ENCODE measurements at regions not wholly inside any gene's neighbourhood (a gene's known extent, or its start where the extent isn't known, plus 50 kb on each side); places are given as distances from the start of the nearest gene placed in this dataset.
"Not testable (repeated sequence)": the region's sequence is repeated elsewhere in the genome, so short reads cannot be mapped to it uniquely, and the experiment has no call there.

DNA sequence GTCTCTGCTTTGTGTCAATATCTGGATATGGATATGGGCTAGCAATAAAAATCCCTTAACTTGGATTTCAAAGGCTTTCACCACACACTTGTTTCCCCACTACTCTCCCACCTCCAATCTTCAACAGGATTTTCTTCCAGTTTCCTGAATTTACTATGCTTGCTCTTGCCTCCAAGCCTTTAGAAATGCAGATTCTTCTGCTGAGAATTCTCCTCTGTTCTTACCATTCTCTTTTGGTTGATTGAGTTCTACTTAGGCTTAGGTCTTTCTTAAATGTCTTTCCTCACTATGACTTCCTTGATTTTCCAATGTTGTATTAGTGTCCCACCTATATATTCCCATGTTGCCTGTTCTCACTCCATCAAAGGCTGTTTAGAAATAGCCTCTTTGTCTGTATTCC, 1502.4 kb upstream of the TENM4 start:
- no peak for DNase-seq (ENCODE audit: low read depth)

DNA sequence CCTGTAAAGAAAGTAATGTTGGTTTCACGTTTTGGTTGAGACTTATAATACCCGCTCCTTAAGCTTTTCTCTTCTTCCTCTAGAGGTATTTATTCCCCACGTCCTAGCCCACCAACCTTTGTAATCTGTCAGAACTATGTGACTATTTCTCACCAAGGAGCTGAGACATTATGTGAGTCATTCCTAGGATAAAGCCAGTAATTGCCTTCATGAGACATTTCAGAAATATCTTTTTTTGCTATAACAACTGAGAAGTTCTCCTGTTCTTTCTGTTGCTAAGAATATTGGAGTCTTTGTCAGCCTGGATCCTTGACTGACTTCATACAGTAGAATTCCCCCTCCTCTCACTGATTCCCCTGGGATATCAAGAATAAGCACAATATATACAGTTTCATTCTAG, 1497.0 kb upstream of the TENM4 start:
- DNase-seq (ENCODE audit: low read depth) = peak; percentile 16

- DNase-seq (ENCODE audit: low read depth) = no peak
These were observed 1489.2 kb upstream of the TENM4 start for GRCh38 chr11:80930038-80930437.

GRCh38 chr11:80929031-80929805, 1488.4 kb upstream of the TENM4 start:
- DNase-seq (ENCODE audit: low read depth) = no peak

GRCh38 chr11:80925321-80925720, 1484.5 kb upstream of the TENM4 start:
- no peak for DNase-seq (ENCODE audit: low read depth)

DNA sequence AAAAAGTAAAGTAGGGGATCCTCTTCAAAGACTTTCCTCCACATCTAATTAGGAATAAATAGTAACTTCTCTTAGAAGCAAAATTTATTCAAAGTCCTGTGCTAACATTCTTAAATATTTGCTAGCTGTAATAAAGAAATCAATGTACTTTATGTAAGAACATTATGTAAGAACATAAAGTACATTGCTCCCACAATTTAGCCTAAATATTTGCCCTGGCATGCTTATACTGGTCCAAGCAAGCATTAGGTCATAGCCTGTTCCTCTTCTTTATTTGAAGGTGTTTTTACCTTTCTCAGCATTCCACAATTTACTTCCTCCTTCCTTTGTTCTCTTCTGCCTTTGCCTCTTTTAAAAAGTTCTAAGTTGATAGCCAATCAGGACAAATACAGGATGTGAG, 1480.5 kb upstream of the TENM4 start:
- DNase-seq (ENCODE audit: low read depth) = not testable (repeated sequence)

GRCh38 chr11:80916173-80916798, 1475.5 kb upstream of the TENM4 start:
- DNase-seq (ENCODE audit: low read depth) = no peak

DNA sequence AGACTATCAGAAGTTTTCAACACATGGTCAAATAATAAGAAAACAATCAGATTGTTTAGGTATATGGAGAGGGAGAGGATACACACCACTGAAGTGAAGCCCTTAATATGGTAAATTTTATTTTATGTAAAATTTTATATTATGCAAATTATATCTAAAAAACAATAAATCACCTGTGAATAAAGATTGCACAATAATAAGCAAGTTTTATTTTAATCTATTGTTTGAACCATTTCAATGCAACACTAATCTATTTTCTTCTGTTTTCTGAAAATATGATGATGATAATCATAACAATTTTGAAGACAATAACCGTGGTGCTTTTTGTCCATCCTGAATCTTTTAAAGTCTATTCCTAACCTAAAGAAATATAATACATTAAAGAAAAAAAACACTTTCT, 1473.5 kb upstream of the TENM4 start:
- DNase-seq (ENCODE audit: low read depth) = no peak

DNA sequence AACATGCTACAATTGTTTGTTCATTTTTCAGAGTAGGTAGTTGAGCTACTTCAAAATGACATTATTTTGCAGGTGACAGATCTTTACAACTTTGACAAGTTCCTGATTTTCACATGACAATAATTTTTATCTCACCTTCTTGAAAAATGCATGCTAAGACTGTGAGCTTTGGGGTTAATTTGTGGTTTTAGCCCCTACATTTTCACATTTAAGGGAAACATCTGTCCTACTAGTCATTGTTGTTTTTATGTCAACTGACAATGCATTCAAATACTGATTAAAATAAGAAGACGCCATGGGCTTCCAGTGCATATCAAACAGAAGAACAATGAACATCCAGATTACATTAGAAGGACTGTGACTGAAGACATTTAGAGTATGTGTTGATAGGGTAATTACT, 1470.8 kb upstream of the TENM4 start:
- no peak for DNase-seq (ENCODE audit: low read depth)

DNA sequence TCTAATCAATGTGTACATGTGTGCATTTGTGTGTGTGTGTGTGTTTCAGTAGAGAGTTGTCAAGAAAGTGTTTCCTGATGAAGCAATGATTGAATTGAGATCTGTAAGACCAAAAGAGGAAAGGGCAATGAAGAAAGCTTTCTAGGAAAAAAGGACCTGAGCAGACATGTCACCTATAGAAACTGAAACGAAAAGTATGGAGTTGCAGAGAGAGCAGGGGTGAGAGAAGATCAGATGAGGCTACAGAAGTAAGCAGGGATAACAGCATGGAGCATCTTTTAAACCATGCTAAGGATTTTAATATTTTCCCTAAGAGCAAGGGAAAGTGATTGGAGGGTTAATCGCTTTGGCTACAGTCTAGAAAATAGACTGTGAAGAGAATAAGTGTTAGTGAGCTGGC, 1459.4 kb upstream of the TENM4 start:
- no peak for DNase-seq (ENCODE audit: low read depth)

- DNase-seq (ENCODE audit: low read depth) = peak; percentile 11
These were observed 1458.6 kb upstream of the TENM4 start for GRCh38 chr11:80899381-80899780.

GRCh38 chr11:80898910-80899309, 1458.1 kb upstream of the TENM4 start:
- no peak for DNase-seq (ENCODE audit: low read depth)

DNA sequence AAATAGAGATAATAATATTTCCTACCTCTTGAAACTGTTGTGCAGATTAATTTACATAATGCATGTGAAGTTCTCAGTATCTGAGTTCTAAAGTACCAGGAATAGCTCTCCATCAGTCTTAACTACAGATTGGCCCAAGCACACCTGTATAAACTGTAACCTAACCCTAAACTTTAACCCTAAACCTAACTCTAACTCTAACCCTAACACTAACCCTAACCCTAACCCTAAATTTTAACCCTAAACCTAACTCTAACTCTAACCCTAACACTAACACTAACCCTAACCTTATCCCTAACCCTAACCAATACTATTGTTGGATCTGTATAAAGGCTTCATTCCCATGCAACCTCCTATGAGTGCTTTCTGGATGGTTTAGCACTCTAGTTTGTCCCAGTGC, 1445.9 kb upstream of the TENM4 start:
- DNase-seq (ENCODE audit: low read depth) = no peak

GRCh38 chr11:80873310-80873999, 1432.6 kb upstream of the TENM4 start:
- no peak for DNase-seq (ENCODE audit: low read depth)

GRCh38 chr11:80872116-80872728, 1431.4 kb upstream of the TENM4 start:
- DNase-seq (ENCODE audit: low read depth) = no peak

DNA sequence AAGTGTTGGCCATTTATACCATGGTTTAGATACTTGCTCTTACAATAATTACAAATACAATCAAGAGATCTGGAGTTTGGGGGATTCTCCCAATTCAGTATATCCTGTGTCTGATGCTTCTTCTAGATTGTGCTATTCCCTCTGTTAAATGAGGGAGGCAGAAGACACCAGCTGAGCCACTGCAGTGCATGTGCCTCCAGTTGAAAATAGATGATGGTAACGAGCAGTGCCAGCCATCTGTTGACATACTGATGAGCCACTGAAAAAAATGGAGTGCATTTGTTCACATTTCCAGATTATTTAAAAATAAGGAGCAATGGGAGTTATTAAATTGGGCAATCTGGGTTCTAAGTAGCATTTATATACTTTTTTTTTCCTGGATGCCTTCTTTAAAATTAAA, 1428.0 kb upstream of the TENM4 start:
- DNase-seq (ENCODE audit: low read depth) = no peak

DNA sequence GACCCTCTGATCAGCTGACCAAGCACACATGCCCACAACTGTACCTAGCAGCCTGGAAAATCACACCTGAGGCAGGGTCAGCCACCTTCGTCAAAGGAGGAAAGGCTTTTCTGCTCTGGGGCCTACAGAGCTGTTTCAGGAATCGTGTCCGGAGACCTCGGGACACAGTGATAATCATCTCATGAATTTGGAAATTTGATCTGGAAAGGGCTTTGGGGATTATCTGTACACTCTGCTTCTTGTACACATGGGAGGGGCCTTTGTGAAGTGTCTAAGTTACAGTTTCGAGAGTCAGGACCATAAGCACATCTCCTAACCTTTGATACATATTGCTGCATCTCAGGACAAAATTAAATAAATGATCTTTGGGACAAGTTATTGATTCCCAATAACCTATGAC, 1421.2 kb upstream of the TENM4 start:
- DNase-seq (ENCODE audit: low read depth) = no peak

DNA sequence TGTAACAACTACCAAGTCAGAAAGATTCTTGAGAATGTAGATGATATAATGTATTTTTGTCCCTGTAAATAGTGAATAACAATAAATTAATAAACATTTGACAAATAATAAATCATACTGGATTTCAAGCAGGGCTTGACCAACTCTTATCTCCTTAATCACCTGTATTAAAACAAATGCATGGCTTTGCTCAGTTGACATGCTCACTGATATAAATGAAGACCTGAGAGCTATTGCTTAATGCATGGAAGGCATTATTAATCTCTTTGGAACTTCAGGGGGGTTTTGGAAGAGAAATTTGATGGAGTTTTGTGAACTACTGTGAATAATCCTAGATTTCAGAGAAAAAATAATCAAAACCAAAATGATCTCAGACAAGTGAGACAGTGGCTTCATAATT, 1420.4 kb upstream of the TENM4 start:
- no peak for DNase-seq (ENCODE audit: low read depth)

GRCh38 chr11:80860632-80861031, 1419.8 kb upstream of the TENM4 start:
- DNase-seq (ENCODE audit: low read depth) = no peak

- DNase-seq (ENCODE audit: low read depth) = peak; percentile 26
These were observed 1415.2 kb upstream of the TENM4 start for GRCh38 chr11:80856066-80856465.

DNA sequence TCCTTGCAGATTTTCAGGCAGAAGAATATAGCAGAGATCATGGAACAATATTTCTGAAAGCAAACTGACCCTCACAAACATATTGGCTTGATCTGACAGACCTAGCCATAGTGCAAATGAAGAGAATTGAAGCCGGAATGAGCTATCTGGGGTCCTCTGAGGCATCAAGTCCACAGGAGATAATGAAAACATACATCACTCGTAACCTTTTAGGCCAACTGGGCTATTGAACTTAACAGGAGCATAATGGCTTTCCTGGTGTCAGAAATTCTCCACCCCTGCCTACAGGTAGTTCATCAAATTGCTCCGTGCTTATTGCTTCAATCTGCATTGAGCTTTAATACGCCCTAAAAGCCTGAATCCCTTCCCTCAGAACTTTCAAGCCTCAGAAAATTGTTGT, 1414.6 kb upstream of the TENM4 start:
- no peak for DNase-seq (ENCODE audit: low read depth)

- DNase-seq (ENCODE audit: low read depth) = no peak
These were observed 1408.4 kb upstream of the TENM4 start for GRCh38 chr11:80849253-80849652.

DNA sequence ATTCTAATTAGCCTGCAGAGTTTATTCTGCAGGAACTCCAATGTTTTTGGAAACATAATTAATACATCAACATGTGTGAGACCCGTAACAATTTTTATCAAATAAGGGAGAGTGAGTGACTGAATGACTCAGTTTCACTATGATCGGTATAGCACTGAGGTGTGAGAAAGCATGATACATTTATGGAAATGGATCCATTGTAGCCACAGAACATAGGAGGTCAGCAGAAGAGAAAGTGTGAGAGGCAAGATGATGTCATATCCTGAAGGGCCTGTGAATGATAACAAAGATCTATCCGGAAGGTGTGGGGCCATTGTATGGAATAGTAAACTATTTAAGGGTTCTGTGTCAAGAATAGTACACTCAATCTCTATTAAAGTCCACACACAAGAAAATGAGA, 1406.1 kb upstream of the TENM4 start:
- DNase-seq (ENCODE audit: low read depth) = no peak
